ENCODE measurements at regions not wholly inside any gene's neighbourhood (a gene's known extent, or its start where the extent isn't known, plus 50 kb on each side); places are given as distances from the start of the nearest gene placed in this dataset.

DNA sequence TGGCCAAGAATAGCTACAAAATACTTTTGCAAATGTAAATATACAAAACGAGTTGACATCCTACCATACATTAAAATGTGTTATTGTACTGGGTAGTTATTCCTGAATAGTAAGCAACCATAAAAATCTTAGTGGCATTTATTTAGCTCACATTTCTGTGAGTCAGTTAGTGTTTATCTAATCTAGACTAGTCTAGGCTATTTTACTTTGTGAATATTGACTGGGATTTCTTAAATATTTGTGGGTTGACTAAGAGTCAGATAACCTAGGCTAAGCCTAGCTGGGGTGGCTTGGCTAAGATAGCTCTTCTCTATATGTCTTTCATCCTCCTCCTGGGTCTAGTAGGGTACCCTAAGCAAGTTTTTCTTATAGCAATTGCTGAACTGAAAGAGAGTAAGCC is 543.8 kb upstream of the DIAPH2 start:
- TF ChIP-seq, protein P1, sequence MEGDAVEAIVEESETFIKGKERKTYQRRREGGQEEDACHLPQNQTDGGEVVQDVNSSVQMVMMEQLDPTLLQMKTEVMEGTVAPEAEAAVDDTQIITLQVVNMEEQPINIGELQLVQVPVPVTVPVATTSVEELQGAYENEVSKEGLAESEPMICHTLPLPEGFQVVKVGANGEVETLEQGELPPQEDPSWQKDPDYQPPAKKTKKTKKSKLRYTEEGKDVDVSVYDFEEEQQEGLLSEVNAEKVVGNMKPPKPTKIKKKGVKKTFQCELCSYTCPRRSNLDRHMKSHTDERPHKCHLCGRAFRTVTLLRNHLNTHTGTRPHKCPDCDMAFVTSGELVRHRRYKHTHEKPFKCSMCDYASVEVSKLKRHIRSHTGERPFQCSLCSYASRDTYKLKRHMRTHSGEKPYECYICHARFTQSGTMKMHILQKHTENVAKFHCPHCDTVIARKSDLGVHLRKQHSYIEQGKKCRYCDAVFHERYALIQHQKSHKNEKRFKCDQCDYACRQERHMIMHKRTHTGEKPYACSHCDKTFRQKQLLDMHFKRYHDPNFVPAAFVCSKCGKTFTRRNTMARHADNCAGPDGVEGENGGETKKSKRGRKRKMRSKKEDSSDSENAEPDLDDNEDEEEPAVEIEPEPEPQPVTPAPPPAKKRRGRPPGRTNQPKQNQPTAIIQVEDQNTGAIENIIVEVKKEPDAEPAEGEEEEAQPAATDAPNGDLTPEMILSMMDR (IDR thresholded peaks at IDR 0.05; ENCODE audit: low read depth, low read length), result no peak
- TF ChIP-seq POLR2A (IDR thresholded peaks at IDR 0.05; ENCODE audit: extremely low read depth, insufficient read length) (no peak), MYC (IDR thresholded peaks at IDR 0.05; ENCODE audit: low read depth, low read length) (no peak)

Measured in NB4 (cell line).